Kidney (tissue), 13 donors: ENCODE measurements at regions not wholly inside any gene's neighbourhood (a gene's known extent, or its start where the extent isn't known, plus 50 kb on each side); places are given as distances from the start of the nearest gene placed in this dataset.

ENCODE experiments used
- DNase-seq, 5 donors: peaks; one replicate each; pipeline ENCODE4 v3.0.0-alpha.2; 2013 to 2020
- FAIRE-seq: peaks from 2 replicates; lab custom pipeline; 2012; peaks lifted over from hg19 to GRCh38; lab: Jason Lieb, UNC
- H3K27ac ChIP-seq, 2 donors: one replicate each; pipeline ENCODE4 v1.7.0; 2013; ENCODE audit warnings: low read depth in 2 of 2, low read length in 2 of 2, inconsistent platforms in 1 of 2
- H3K27me3 ChIP-seq: one replicate; pipeline ENCODE4 v1.7.1; 2013; ENCODE audit warnings: low read length, inconsistent platforms; ENCODE audit not compliant: control insufficient read depth, insufficient read depth
- H3K36me3 ChIP-seq, 3 donors: one replicate each; pipeline versions ENCODE4 v1.7.0 to v1.7.1; 2013; ENCODE audit warnings: low read length in 3 of 3, control low read depth in 1 of 3, inconsistent platforms in 1 of 3; ENCODE audit not compliant: insufficient read depth in 3 of 3, control insufficient read depth in 2 of 3
- H3K4me1 ChIP-seq, 3 donors: one replicate each; pipeline versions ENCODE4 v1.7.0 to v1.7.1; 2013; ENCODE audit warnings: low read length in 3 of 3, inconsistent platforms in 1 of 3, low read depth in 1 of 3; ENCODE audit not compliant: control insufficient read depth in 2 of 3, insufficient read depth in 2 of 3
- H3K4me3 ChIP-seq, 3 donors: one replicate each; pipeline versions ENCODE4 v1.7.0 to v1.8.1; 2013; ENCODE audit warnings: low read length in 3 of 3, control low read depth in 1 of 3, inconsistent platforms in 1 of 3
- H3K9ac ChIP-seq, 3 donors: one replicate each; pipeline versions ENCODE4 v1.7.0 to v1.7.1; 2013; ENCODE audit warnings: low read length in 3 of 3, control low read depth in 1 of 3, inconsistent platforms in 1 of 3
- H3K9me3 ChIP-seq, 3 donors: one replicate each; pipeline versions ENCODE4 v1.7.0 to v1.7.1; 2013; ENCODE audit warnings: low read length in 3 of 3, control low read depth in 1 of 3, inconsistent platforms in 1 of 3; ENCODE audit not compliant: control insufficient read depth in 2 of 3, insufficient read depth in 1 of 3
- intact Hi-C: fragments of 100-400 bp; cut with DNase I; formaldehyde crosslinking; loops from one replicate; pipeline ENCODE4 v1.11.1; 2022
- TF ChIP-seq, protein P1 (sequence below): IDR thresholded peaks from 3 replicates; pipeline ENCODE4 v1.5.1; 2012; ENCODE audit warnings: mild to moderate bottlenecking, moderate library complexity, borderline replicate concordance; ENCODE audit not compliant: insufficient read depth; ENCODE audit errors: extremely low read depth
- donor health status: control.
- donor health status: control.
- donor health status: control.
- donor health status: control.
- donor health status: control.
- donor health status: DM: yes; HTN: yes; CAD: no.
- donor health status: Normal renal cell carcinoma (clear cell type).

DNA sequence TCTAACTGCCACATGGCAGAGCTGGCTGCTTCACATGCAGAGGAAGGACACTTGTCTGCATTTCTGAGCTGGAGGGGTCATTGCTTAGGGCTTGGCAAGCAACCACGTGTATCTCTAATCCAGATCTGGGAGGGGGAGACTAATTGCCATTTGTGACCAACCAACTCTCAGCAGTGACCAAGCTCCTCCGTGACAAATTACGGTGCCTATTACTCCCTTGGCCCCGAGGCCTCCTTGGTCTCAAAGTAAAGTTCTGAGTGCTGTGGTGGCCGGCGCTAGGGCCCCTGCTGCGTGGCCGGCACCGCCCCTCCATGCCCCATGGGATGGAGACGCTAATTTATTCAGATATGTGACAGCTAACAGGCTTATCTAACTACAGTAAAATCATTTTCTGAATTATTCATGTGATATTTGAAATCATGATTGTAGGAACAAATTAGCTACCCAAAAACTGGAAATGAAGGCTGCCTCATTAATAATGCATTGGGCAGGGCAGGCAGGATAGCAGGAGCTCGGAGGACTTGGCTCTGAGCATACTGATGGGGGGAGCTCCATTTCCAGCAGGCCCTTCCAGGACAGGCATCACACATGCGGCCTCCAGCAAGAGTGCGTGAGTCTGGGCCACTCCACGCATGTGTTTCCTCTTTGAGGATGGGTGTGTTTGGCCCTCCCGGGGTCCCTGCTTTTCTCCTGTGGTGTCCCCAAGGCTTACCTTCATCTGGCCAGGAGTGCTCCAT is 67.7 kb downstream of the C5orf15 start:
- H3K27me3 ChIP-seq: no peaks in the 10 kb centered on the region
- no peaks in the 10 kb centered on the region for H3K9me3 ChIP-seq
- no peak for FAIRE-seq
- TF ChIP-seq, protein P1, sequence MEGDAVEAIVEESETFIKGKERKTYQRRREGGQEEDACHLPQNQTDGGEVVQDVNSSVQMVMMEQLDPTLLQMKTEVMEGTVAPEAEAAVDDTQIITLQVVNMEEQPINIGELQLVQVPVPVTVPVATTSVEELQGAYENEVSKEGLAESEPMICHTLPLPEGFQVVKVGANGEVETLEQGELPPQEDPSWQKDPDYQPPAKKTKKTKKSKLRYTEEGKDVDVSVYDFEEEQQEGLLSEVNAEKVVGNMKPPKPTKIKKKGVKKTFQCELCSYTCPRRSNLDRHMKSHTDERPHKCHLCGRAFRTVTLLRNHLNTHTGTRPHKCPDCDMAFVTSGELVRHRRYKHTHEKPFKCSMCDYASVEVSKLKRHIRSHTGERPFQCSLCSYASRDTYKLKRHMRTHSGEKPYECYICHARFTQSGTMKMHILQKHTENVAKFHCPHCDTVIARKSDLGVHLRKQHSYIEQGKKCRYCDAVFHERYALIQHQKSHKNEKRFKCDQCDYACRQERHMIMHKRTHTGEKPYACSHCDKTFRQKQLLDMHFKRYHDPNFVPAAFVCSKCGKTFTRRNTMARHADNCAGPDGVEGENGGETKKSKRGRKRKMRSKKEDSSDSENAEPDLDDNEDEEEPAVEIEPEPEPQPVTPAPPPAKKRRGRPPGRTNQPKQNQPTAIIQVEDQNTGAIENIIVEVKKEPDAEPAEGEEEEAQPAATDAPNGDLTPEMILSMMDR: no peak
- H3K4me1 ChIP-seq: no peaks in the 10 kb centered on the region
- intact Hi-C loops: no loop called here
- H3K4me3 ChIP-seq: no peak overlapping the region
- H3K27ac ChIP-seq: peak overlapping the region in 1 of 2 donors; percentile 1
- no peak overlapping the region for H3K9ac ChIP-seq
- DNase-seq: no peak
- H3K36me3 ChIP-seq: no peaks in the 10 kb centered on the region

DNA sequence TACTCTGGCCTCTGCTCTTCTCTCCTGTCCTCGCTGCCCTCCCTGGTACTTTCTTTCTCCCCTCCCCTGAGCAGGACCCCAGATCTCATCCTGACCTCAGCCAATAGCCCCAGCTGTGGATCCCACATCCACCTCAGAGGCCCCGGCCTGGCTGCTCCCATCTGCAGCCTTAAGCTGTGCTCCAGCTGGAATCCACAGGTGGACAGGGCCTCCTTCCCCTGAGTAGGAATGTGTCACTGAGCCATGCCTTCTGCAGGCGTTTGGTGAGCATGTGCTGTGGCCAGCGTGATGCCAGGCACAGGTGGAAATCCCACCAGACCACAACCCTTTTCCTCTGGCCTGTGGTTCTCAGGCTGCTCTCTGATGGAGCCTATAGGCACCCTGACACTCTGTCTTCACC is 68.9 kb downstream of the C5orf15 start:
- intact Hi-C loops: no loop called here
- no peak for FAIRE-seq
- TF ChIP-seq, protein P1: no peak

DNA sequence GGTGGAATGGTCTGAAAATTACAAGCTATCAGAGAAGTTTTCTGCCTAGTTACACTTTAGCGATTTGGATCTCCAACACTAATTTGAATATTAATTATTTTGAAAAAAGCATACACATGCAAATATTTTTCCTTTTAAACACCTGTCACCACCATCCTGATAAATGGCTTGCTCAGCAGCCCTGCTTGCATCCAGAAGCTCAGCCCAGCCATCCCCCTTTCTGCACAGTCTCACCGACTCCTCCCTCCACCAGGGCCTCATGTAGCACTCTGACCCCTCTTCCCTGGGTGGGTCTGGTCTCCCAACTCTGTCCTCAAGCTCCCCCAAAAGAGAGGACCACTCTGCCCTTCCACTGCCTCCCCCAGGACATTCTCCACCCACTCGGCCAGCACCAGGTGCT is 70.0 kb downstream of the C5orf15 start:
- H3K27me3 ChIP-seq: no peaks in the 10 kb centered on the region
- H3K27ac ChIP-seq: no peak overlapping the region
- intact Hi-C loops: no loop called here
- FAIRE-seq (no peak), DNase-seq (no peak)
- no peaks in the 10 kb centered on the region for H3K36me3 ChIP-seq
- TF ChIP-seq, protein P1: no peak
- no peak overlapping the region for H3K9ac ChIP-seq
- H3K9me3 ChIP-seq: no peaks in the 10 kb centered on the region
- H3K4me1 ChIP-seq: no peaks in the 10 kb centered on the region
- H3K4me3 ChIP-seq: no peak overlapping the region

More for the DNA sequence above, 68.9 kb downstream of the C5orf15 start:
- Histone ChIP-seq H3K4me1 (no peaks in the 10 kb centered on the region), H3K27me3 (no peaks in the 10 kb centered on the region), H3K27ac (no peak overlapping the region), H3K9ac (no peak overlapping the region), H3K36me3 (no peaks in the 10 kb centered on the region), H3K9me3 (no peaks in the 10 kb centered on the region), H3K4me3 (no peak overlapping the region)
- no peak for DNase-seq
